ENCODE measurements at regions not wholly inside any gene's neighbourhood (a gene's known extent, or its start where the extent isn't known, plus 50 kb on each side); places are given as distances from the start of the nearest gene placed in this dataset.
A peak's percentile ranks its signal among the peaks of the same experiment; 100 is the strongest.

DNA sequence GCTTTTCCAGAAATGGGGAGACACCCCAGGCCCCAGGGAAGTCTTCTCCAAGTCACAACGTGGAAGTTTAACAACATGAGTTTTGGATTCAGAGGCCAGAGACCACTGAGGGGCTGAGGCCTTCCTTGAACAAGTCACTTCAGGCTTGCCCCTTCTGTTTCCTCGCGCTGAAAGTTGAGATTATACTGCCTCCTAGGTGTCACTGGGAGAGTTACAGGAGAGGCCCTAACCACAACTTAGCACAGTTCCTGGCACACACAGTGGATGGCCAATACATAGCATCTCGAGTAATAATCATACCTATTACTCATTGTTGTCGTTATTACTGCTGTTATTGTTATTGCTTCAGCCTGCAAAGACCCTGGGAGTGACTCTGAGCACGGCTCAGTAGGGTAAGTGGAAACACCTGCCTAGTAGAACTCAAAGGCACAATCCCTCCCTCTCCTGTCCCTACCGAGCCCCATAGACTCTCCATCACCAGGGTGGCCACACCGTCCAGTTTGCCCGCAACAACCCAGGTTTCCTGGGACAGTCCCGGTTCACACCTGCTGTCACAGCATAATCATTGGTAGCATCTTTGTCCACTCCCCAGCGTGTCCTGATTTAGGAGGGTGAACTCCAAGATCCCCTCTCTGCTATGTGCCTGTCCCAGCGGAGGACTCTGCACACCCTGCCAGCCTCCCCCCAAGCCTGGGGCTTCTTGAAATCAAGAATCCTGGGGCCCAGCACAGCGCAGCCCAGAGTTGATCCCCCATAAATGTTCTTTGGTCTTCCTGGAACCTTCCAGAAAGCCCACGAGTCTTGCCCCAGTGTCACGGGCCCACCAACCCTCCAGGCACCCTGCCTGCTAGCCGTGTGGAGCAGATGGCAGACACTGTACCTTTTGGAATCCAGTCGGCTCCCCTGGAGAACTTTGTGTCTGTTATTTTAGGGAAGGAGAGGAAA is 85.0 kb downstream of the SYNE3 start:
- TF ChIP-seq, protein P1, sequence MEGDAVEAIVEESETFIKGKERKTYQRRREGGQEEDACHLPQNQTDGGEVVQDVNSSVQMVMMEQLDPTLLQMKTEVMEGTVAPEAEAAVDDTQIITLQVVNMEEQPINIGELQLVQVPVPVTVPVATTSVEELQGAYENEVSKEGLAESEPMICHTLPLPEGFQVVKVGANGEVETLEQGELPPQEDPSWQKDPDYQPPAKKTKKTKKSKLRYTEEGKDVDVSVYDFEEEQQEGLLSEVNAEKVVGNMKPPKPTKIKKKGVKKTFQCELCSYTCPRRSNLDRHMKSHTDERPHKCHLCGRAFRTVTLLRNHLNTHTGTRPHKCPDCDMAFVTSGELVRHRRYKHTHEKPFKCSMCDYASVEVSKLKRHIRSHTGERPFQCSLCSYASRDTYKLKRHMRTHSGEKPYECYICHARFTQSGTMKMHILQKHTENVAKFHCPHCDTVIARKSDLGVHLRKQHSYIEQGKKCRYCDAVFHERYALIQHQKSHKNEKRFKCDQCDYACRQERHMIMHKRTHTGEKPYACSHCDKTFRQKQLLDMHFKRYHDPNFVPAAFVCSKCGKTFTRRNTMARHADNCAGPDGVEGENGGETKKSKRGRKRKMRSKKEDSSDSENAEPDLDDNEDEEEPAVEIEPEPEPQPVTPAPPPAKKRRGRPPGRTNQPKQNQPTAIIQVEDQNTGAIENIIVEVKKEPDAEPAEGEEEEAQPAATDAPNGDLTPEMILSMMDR (optimal IDR thresholded peaks at IDR 0.05 in 1 of 3, IDR thresholded peaks at IDR 0.05 in 1 of 3, conservative IDR thresholded peaks at IDR 0.05 in 1 of 3; ENCODE audit: extremely low read depth in 1 of 3, insufficient read depth in 2 of 3, low read length in 3 of 3): peak; percentile 65 to 68 (median 67)
- TF ChIP-seq EZH2 (IDR thresholded peaks at IDR 0.05; ENCODE audit: low read length): no peak

Measured in keratinocyte (primary cell).